Stimulated activated naive CD8-positive, alpha-beta T cell treated with anti-CD3 and anti-CD28 coated beads, Interleukin-15, amount 100 ng/mL, for 72 hours (primary cell): ENCODE measurements at regions not wholly inside any gene's neighbourhood (a gene's known extent, or its start where the extent isn't known, plus 50 kb on each side); places are given as distances from the start of the nearest gene placed in this dataset.

Experiments
- ATAC-seq: fragments of 150-1000 bp; cut with Tn5 transposase; 2 replicates; pipeline ENCODE4 v1.10.0; 2021; ENCODE audit warnings: mild to moderate bottlenecking, moderate library complexity
- DNase-seq, 2 donors: peaks; one replicate each; pipeline ENCODE4 v3.0.0; 2021 to 2022
- H3K27ac Mint-ChIP-seq, 2 donors: one replicate each; pipeline ENCODE4 v1.8.0; 2022; ENCODE audit warnings: mild to moderate bottlenecking in 2 of 2, mixed read lengths in 2 of 2, moderate library complexity in 2 of 2
- H3K27me3 Mint-ChIP-seq: one replicate; pipeline ENCODE4 v1.8.0; 2022; ENCODE audit warnings: mixed read lengths
- H3K4me1 Mint-ChIP-seq: one replicate; pipeline ENCODE4 v1.8.0; 2022; ENCODE audit warnings: mild to moderate bottlenecking, mixed read lengths
- H3K4me3 Mint-ChIP-seq, 2 donors: one replicate each; pipeline ENCODE4 v1.8.0; 2022; ENCODE audit warnings: mild to moderate bottlenecking in 2 of 2, mixed read lengths in 2 of 2, moderate library complexity in 1 of 2
- H3K9me3 Mint-ChIP-seq, 2 donors: one replicate each; pipeline ENCODE4 v1.8.0; 2022; ENCODE audit warnings: mixed read lengths in 2 of 2

DNA sequence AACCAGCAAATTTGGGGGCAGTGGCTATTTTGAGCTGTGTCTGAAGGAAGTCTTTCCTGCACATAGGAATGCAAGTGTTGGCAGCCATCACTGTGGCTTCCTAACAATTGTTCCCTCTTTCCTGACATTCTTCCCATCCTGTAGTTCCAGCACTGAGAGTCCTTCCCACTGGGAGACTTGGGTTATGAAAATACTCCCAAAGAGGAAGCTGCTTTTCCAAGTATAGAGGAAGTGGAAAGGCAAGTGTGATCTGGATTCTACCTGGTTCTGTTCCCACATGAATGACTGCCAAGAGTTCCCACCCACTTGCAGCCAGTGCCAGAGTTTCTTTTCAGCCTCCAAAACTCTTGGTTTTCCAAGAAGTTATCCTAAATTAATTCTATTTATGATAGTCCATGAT is 98.5 kb upstream of the CD53 start:
- Mint-ChIP-seq H3K4me1 (no peaks in the 10 kb centered on the region), H3K4me3 (no peak overlapping the region), H3K9me3 (no peaks in the 10 kb centered on the region)

DNA sequence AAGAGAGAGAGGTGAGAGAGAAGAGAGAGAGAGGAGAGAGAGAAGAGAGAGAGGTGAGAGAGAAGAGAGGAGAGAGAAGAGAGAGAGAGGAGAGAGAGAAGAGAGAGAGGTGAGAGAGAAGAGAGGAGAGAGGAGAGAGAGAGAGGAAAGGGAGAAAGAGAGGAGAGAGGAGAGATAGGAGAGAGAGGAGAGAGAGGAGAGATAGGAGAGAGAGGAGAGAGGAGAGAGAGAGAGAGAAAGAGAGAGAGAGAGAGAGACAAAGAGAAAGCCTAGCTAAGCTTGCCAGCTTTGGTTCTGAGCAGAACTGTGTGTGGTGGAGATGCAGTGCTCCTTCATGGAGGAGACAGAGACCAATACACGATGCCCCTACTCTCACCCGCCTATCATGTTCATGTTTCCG is 99.1 kb upstream of the KCNA3 start:
- no peak overlapping the region for H3K4me3 Mint-ChIP-seq
- H3K27me3 Mint-ChIP-seq: peaks cover 8% of the 10 kb centered on the region
- DNase-seq (no peak), ATAC-seq (no peak)
- no peak overlapping the region for H3K27ac Mint-ChIP-seq
- H3K4me1 Mint-ChIP-seq: no peaks in the 10 kb centered on the region
- H3K9me3 Mint-ChIP-seq: no peaks in the 10 kb centered on the region

More for the DNA sequence above, 98.5 kb upstream of the CD53 start:
- ATAC-seq (no peak), DNase-seq (no peak)
- H3K27ac Mint-ChIP-seq: no peak overlapping the region
- H3K27me3 Mint-ChIP-seq: peaks cover 2% of the 10 kb centered on the region

DNA sequence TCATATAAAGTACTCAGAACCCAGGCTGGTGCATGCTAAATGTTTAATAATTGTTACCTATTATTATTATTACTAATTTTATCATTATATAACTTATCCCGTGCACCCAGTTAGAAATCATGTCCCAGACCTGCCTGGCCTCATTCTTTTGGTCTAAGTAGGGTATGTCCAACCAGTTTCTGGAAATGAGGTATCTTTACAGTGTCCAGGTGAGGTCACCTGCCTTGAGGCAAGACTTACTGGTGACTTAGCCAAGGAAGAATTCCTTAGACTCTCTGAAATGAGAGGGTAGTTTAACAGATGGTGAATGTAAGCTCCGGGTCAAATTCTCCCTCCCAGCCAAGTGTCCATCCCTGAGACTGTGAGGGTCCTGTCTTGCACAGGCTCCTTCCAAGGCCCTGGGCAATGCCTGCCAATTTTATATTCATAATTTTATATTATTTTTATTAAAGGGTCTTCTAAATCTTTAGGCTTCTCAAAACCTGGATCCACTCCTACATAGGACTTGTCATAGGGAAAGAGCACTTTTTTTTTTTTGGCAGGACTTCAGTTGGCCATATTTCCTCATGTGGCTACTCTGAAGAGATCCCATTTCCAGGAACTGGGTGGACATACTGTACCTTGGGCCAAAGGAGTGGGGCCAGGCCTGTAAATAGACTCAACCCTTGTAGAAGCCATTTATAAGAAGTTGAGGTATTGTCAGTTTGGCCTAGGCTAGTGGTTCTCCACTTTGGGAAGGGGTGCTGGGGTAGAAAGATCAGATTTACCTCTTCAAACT is 96.7 kb upstream of the KCNA3 start:
- Mint-ChIP-seq H3K4me3 (no peak overlapping the region), H3K27me3 (peaks cover 15% of the 10 kb centered on the region), H3K9me3 (no peaks in the 10 kb centered on the region), H3K27ac (no peak overlapping the region), H3K4me1 (no peaks in the 10 kb centered on the region)
- no peak for ATAC-seq
- DNase-seq: no peak

DNA sequence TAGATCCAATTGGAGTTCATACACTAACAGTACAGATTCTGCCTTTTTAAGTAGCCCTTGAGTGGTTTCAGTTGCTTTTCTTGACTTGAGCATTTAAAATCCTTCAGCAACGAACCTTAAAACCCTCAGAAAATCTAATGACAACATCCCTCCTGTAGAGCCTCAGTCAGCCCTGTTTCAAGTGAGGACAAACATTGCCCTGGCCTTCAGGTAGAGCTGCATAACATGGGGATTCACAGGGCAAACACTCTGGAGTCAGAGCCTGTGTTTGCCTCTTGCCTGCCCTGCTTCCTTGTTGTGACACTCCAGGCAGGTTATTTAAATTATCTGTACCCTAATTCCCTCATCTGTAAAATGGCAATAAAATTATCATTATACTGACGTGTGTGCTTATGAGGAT is 96.1 kb upstream of the KCNA3 start:
- ATAC-seq (no peak), DNase-seq (no peak)
- no peak overlapping the region for H3K27ac Mint-ChIP-seq
- H3K4me1 Mint-ChIP-seq: peaks cover 3% of the 10 kb centered on the region
- no peak overlapping the region for H3K4me3 Mint-ChIP-seq
- no peaks in the 10 kb centered on the region for H3K9me3 Mint-ChIP-seq
- peaks cover 15% of the 10 kb centered on the region for H3K27me3 Mint-ChIP-seq

DNA sequence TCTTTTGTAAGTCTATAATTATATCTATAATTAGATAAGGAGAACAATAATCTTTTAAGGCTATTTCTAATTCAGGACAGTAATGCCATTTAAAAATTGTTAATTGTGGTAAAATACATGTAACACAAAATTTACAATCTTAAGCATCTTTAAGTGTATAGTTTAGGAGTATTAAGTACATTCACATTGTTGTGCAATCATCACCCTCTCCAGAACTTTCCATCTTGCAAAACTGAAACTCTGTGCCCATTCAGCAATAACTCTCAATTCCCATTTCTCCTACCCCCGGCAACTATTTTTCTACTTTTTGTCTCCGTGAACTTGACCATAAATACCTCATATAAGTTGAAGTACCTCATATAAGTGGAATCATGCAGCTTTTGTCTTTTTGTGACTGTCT is 93.9 kb upstream of the KCNA3 start:
- Mint-ChIP-seq H3K4me3 (no peak overlapping the region), H3K9me3 (no peaks in the 10 kb centered on the region), H3K27me3 (peaks cover 15% of the 10 kb centered on the region), H3K4me1 (peaks cover 9% of the 10 kb centered on the region), H3K27ac (no peak overlapping the region)
- DNase-seq: no peak
- no peak for ATAC-seq

DNA sequence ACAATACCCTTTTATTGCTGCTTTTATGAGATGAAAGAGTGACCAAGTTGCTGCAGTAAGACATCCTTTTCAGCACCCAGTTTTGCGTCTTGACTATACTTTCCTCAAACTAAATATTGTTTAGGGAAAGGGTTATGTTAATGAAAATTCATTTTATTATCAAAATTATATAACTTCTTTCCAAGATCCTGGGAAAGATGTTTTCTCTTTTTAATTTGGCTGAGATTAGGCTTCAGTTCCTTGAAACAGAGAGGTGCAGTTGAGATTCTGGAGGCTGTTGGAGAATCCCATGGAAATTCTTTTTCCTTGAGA is 91.6 kb upstream of the KCNA3 start:
- Mint-ChIP-seq H3K9me3 (no peaks in the 10 kb centered on the region), H3K27me3 (peaks cover 15% of the 10 kb centered on the region), H3K27ac (no peak overlapping the region), H3K4me3 (no peak overlapping the region), H3K4me1 (peaks cover 9% of the 10 kb centered on the region)
- ATAC-seq (no peak), DNase-seq (no peak)

DNA sequence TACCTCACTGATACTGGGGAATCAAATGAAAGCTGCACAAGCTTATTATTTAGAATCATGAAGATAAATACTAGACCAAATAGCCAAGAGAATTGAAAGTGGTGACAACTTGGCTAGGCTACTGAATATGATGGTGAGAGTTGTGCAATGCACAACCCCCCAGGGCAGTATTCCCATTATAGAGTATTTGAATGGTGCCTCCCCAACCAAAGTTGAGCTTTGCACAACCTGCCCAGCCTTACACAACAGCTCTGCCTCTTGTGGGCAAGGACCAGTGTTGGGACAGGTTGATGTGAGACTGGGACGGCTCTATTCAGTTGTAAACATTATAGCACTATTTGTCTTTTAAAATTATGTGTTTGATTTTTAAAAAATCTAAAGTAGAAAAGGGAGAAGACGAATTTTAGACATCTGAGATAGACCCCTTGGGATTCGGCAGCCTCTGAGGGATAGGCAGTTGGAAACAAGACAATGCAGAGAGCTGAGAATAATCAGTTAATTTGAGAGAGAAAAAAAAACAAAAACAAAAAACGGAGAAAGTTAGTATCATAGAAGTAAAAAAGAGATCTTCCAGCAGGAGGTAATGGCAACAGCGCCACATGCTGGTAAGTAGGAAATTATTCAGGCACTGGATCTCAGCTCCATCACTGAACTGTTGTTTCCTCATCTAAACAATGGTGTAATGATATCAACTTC is 91.0 kb upstream of the KCNA3 start:
- Mint-ChIP-seq H3K27ac (peak overlapping the region in 1 of 2 donors; percentile 4), H3K4me3 (peak overlapping the region in 1 of 2 donors; percentile 47), H3K4me1 (peaks cover 9% of the 10 kb centered on the region), H3K27me3 (peaks cover 15% of the 10 kb centered on the region), H3K9me3 (no peaks in the 10 kb centered on the region)
- DNase-seq: peak; percentile 33 to 51
- ATAC-seq: peak; percentile 54

DNA sequence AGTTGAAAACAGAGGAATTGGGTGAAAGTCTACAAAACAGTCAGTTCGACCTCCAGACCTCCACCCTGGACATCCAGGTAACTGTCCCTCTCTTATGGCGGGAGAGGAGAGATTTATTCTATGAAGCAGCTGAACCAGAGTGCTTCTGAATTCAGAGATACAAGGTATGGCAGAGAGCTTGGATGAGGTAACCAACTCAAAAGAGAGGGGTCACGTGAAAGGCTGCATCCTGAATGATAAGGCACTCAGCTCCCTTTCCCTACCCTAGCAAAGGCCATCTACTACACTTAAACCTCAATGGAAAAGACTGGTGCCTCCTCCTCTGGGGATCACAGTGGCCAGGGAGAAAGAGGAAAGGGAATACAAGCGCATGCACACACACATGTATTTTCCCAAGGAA is 88.4 kb upstream of the KCNA3 start:
- no peak overlapping the region for H3K27ac Mint-ChIP-seq
- peaks cover 6% of the 10 kb centered on the region for H3K27me3 Mint-ChIP-seq
- DNase-seq: no peak

DNA sequence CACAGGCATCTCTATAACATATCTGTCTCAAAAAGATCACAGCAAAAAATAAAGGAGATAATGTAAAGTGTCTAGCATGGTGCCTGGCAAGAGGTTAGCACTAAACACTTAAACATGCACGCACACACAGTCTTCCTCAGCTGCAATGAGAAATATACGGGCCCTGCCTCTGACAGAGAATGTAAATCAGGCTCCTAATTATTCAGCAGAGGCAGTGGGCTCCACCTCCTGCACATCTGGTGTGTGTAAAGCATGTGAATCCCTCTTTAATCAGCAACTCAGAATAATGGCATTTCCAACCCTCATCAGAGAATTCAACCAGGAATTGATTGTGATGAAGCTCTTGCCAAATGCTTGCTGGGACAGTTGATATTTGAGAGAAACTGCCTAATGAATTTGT is 85.6 kb upstream of the KCNA3 start:
- Mint-ChIP-seq H3K27ac (no peak overlapping the region), H3K27me3 (no peaks in the 10 kb centered on the region), H3K9me3 (no peaks in the 10 kb centered on the region), H3K4me3 (no peak overlapping the region), H3K4me1 (peaks cover under 1% of the 10 kb centered on the region)
- DNase-seq (no peak), ATAC-seq (no peak)

More for the DNA sequence above, 88.4 kb upstream of the KCNA3 start:
- Mint-ChIP-seq H3K4me3 (no peak overlapping the region), H3K9me3 (no peaks in the 10 kb centered on the region), H3K4me1 (peaks cover 9% of the 10 kb centered on the region)
- no peak for ATAC-seq

DNA sequence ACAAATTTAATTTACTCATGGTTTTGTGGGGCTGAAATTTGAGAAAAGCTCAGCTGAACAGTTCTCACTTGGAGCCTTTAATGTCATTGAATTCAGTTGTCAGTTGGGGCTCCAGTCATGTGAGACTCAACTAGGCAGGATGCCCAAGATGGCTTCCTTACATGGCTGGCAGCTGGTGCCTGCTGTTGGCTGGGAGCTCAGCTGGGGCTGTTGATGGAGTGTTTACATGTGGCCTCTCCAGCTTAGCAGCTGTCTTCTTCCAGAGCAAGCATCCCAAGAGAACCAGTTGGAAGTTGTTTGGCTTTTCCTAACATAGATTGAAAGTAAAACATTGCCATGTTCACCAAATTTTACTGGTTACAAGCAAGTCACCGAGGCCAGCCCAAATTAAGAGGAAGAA is 81.8 kb upstream of the KCNA3 start:
- Mint-ChIP-seq H3K27me3 (no peaks in the 10 kb centered on the region), H3K4me3 (no peak overlapping the region), H3K27ac (no peak overlapping the region), H3K9me3 (no peaks in the 10 kb centered on the region), H3K4me1 (no peaks in the 10 kb centered on the region)
- DNase-seq (no peak), ATAC-seq (no peak)

DNA sequence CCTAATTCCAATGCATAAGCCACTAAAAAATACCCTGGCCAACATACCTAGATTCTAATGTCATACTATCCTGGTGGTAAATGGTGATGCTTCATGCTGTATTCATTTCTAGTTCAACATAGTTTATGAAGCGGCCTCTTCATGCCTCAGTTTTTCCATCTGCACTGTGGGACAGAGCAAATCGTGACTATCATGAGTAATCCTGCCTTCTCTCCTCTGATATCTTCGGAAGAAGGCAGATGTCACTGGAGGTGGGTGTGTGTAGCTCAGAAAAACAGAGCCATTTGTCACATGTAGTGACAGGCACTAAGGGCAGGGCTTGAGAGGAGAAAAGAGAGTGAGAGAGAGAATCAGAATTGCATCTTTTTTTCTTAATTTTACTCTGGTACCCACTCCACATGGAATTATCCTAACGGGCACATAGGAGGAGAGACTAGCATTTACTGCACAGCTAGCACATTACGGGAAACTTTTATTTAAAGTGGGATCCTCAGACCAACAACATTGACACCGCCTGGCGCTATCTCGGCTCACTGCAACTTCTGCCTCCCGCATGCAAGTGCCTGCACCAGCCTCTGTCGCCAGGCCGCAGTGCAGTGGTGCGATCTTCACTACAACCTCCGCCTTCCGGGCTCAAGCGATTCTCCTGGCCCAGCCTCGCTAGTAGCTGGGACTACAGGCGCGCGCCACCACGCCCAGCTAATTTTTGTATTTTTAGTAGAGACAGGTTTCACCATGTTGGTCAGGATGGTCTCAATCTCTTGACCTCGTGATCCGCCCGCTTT is 78.4 kb upstream of the KCNA3 start:
- DNase-seq: no peak
- Mint-ChIP-seq H3K27ac (no peak overlapping the region), H3K27me3 (peaks cover 19% of the 10 kb centered on the region), H3K9me3 (no peaks in the 10 kb centered on the region), H3K4me1 (no peaks in the 10 kb centered on the region), H3K4me3 (no peak overlapping the region)
- no peak for ATAC-seq

DNA sequence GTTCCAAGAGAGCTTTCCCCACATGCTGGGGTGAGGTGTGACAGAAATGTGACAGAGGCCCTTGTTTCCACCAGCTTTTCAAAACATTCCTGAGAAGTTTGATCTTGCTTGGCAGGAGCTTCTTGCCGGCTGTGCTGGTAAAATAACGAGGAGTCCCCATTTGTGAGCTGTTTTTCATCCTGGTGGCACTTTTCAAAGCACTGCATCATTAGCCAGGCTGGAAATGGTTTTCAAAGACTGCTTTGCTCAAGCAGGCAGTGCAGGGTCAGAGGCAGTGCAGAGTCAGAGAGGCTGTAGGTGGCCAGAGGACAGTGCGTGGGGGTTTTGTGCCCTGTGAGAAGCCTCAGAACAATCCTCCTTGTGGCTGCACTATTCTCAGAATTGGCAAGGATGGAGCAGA is 75.8 kb upstream of the KCNA3 start:
- no peaks in the 10 kb centered on the region for H3K9me3 Mint-ChIP-seq
- H3K27me3 Mint-ChIP-seq: peaks cover 19% of the 10 kb centered on the region
- no peak overlapping the region for H3K27ac Mint-ChIP-seq
- H3K4me3 Mint-ChIP-seq: no peak overlapping the region
- DNase-seq (no peak), ATAC-seq (no peak)
- no peaks in the 10 kb centered on the region for H3K4me1 Mint-ChIP-seq

DNA sequence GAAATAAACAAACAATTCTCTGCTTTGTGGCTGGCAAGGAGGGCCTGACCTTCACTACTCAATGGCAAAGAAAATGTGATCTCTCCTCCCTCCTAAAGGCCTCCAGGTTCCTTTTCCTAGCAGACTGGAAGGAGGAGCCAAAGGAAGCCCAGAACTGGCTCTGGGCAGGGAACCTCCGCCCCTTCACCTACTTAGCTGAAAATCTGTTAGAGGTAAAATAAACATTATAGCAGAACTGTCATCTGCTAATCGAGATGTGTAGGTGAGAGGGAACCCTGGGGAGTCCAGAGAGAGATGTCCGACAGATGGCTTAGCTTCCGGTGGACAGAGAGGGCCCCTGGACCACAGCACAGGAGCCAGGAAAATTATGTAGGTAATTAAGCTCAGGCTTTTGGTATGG is 75.2 kb upstream of the KCNA3 start:
- no peaks in the 10 kb centered on the region for H3K4me1 Mint-ChIP-seq
- no peaks in the 10 kb centered on the region for H3K9me3 Mint-ChIP-seq
- ATAC-seq (no peak), DNase-seq (no peak)
- H3K4me3 Mint-ChIP-seq: no peak overlapping the region
- H3K27me3 Mint-ChIP-seq: peaks cover 24% of the 10 kb centered on the region
- no peak overlapping the region for H3K27ac Mint-ChIP-seq

DNA sequence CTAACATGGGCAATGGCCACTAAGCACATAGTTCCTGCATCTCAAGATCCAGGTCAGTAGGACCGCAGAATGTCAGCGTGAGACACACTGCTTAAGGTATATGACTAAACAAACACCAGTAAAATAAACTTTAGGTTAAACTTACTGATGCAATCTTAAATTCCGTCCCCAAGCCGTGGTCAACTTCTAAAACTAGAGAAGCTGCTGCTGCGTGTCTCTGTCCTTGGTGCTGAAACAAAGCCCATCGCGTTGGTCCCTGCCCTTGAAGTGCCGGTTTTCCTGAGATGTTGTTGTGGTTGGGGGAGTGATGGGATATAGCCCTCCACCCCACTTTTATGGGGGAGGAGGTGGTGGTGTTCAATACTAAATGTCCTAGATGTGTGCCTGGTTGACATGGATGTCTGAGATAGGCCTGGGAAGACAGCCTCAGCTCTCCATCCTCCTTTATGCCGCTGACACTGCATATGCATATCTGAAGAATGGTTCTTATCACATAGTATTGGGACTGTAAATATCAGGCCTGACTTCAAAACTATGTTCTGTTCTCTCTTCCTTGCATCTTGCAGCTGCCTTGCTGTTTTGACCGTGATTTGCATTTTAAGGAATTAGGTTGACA is 72.0 kb upstream of the KCNA3 start:
- ATAC-seq (no peak), DNase-seq (peak; percentile 25 to 47)
- Mint-ChIP-seq H3K27ac (no peak overlapping the region), H3K4me1 (no peaks in the 10 kb centered on the region), H3K4me3 (no peak overlapping the region), H3K27me3 (peaks cover 44% of the 10 kb centered on the region), H3K9me3 (no peaks in the 10 kb centered on the region)

DNA sequence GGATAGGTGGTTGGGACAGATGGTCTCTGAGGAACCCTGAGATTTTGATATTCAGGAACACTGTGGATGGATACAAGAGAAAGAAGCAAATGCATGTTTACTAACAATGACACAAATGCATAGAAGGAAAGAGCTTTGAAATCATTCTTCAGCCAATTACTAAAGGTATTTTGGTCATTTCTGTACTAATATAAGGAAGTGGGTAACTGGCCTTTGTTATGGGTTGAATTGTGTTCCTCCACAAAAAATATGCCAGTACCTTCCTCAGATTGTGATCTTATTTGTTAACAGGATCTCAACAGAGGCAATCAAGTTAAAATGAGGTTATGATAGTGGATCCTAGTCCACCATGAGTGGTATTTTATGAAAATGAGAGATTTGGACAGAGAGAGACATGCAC is 68.7 kb upstream of the KCNA3 start:
- no peak overlapping the region for H3K4me3 Mint-ChIP-seq
- no peak overlapping the region for H3K27ac Mint-ChIP-seq
- no peak for ATAC-seq
- H3K27me3 Mint-ChIP-seq: peaks cover 26% of the 10 kb centered on the region
- no peaks in the 10 kb centered on the region for H3K4me1 Mint-ChIP-seq
- H3K9me3 Mint-ChIP-seq: no peaks in the 10 kb centered on the region
- no peak for DNase-seq
